ENCODE measurements at regions not wholly inside any gene's neighbourhood (a gene's known extent, or its start where the extent isn't known, plus 50 kb on each side); places are given as distances from the start of the nearest gene placed in this dataset.

- TF ChIP-seq NR1H2 (CRISPR knock-in tag; IDR thresholded peaks at IDR 0.05), result no peak
These were observed 409.6 kb upstream of the ID4 start (continued) for GRCh38 chr6:19427548-19427947.

GRCh38 chr6:19432966-19433498 lies 404.1 kb upstream of the ID4 start:
- no peaks in the 10 kb centered on the region for H3K9me1 ChIP-seq (ENCODE audit: control insufficient read depth, insufficient read depth, low read length)
- intact Hi-C loops (cut with micrococcal nuclease), result no loop called here
- in situ Hi-C loops (cut with MboI), result no loop called here
- 0% methylated on average over 10 of the region's 10 CpGs for WGBS (ENCODE audit: insufficient coverage, low coverage, missing lambda C conversion rate)
- no peaks in the 10 kb centered on the region for H3K27me3 ChIP-seq (ENCODE audit: control insufficient read depth in 2 of 2, insufficient read depth in 2 of 2, low read length in 2 of 2)
- H3K79me2 ChIP-seq (ENCODE audit: control insufficient read depth, insufficient read depth, low read length), result no peaks in the 10 kb centered on the region
- no peaks in the 10 kb centered on the region for H4K20me1 ChIP-seq (replicated peaks; ENCODE audit: control insufficient read depth, insufficient read depth, low read length)
- CTCF ChIA-PET (ENCODE audit: low intra/inter-chr PET ratio), result no interaction called here
- no peak overlapping the region for H3K9ac ChIP-seq (ENCODE audit: insufficient read depth in 1 of 2, low read depth in 2 of 2, low read length in 2 of 2)
- no peak overlapping the region for H3K27ac ChIP-seq (ENCODE audit: extremely low read depth, low read depth, low read length)
- no peak overlapping the region for H2AFZ ChIP-seq (ENCODE audit: low read depth, low read length)
- H3K4me2 ChIP-seq (ENCODE audit: insufficient read depth, low read length), result no peak overlapping the region
- FAIRE-seq (no peak), DNase-seq (ENCODE audit: extremely low read depth in 1 of 4, low spot score in 3 of 4) (no peak), ATAC-seq (no peak)
- no TSS peak for BruUV-seq (replicated peaks)
- H3K4me1 ChIP-seq (replicated peaks in 1 of 2; ENCODE audit: control insufficient read depth in 2 of 2, insufficient read depth in 2 of 2, low read length in 2 of 2), result no peaks in the 10 kb centered on the region
- POLR2A ChIA-PET, result no interaction called here
- H3K9me3 ChIP-seq (replicated peaks; ENCODE audit: control insufficient read depth, insufficient read depth, low read depth, low read length), result no peaks in the 10 kb centered on the region
- H3K36me3 ChIP-seq (ENCODE audit: control insufficient read depth, insufficient read depth, low read length), result no peaks in the 10 kb centered on the region
- no peak overlapping the region for H3K4me3 ChIP-seq
- TF ChIP-seq ZNF124 (CRISPR knock-in tag; IDR thresholded peaks at IDR 0.05) (no peak), RREB1 (CRISPR knock-in tag; IDR thresholded peaks at IDR 0.05) (no peak), ZFP1 (CRISPR knock-in tag; IDR thresholded peaks at IDR 0.05) (no peak), PREB (CRISPR knock-in tag; IDR thresholded peaks at IDR 0.05) (no peak), ZNF785 (CRISPR knock-in tag; IDR thresholded peaks at IDR 0.05) (no peak), ZNF764 (CRISPR knock-in tag; IDR thresholded peaks at IDR 0.05; ENCODE audit: low read depth) (no peak), SAP30 (IDR thresholded peaks at IDR 0.05; ENCODE audit: borderline replicate concordance, insufficient read depth, low read depth, low read length, poor library complexity, severe bottlenecking) (no peak), ARHGAP35 (IDR thresholded peaks at IDR 0.05; ENCODE audit: partially characterized antibody) (no peak), TCF7L2 (IDR thresholded peaks at IDR 0.05; ENCODE audit: low read depth, low read length) (no peak), CREBBP (IDR thresholded peaks at IDR 0.05; ENCODE audit: low read depth, low read length) (no peak), NFXL1 (CRISPR knock-in tag; IDR thresholded peaks at IDR 0.05) (no peak), ZNF395 (CRISPR knock-in tag; IDR thresholded peaks at IDR 0.05) (no peak), TARDBP (IDR thresholded peaks at IDR 0.05) (no peak), ARID1B (IDR thresholded peaks at IDR 0.05) (no peak)
